ENCODE measurements at regions not wholly inside any gene's neighbourhood (a gene's known extent, or its start where the extent isn't known, plus 50 kb on each side); places are given as distances from the start of the nearest gene placed in this dataset.

GRCh38 chr16:52103791-52104190 is 443.2 kb downstream of the TOX3 start:
- intact Hi-C loops (cut with micrococcal nuclease), result no loop called here
- RAD21 ChIA-PET (ENCODE audit: low non-redundant PET in 1 of 2, low total read pairs in 2 of 2, uncharacterized antibody in 2 of 2, unreplicated experiment in 2 of 2), result no interaction called here

More at GRCh38 chr16:52103791-52104190, 443.2 kb downstream of the TOX3 start:
- H3K9me3 ChIP-seq (ENCODE audit: control insufficient read depth in 1 of 2, insufficient read depth in 1 of 2, low read depth in 1 of 2, low read length in 2 of 2), result peaks cover 3 to 14% of the 10 kb centered on the region in 2 experiments; a peak in 2 of 4 replicates
- no peak overlapping the region for H3K4me3 ChIP-seq (replicated peaks in 1 of 2; ENCODE audit: low read depth in 1 of 2, low read length in 2 of 2)
- H3K36me3 ChIP-seq (ENCODE audit: control insufficient read depth in 1 of 2, insufficient read depth in 2 of 2, low read length in 2 of 2), result no peaks in the 10 kb centered on the region
- H3K4me1 ChIP-seq (ENCODE audit: control insufficient read depth in 1 of 2, insufficient read depth in 2 of 2, low read length in 2 of 2), result no peaks in the 10 kb centered on the region
- no peaks in the 10 kb centered on the region for H3K9me2 ChIP-seq (ENCODE audit: insufficient read depth)
- no peaks in the 10 kb centered on the region for H3K27me3 ChIP-seq (ENCODE audit: insufficient read depth, low read length)
- ChIA-PET CTCF (no interaction called here), POLR2A (no interaction called here)
- H2AFZ ChIP-seq (ENCODE audit: low read depth, low read length, poor library complexity, severe bottlenecking), result no peak overlapping the region
- no peaks in the 10 kb centered on the region for H3K79me2 ChIP-seq (ENCODE audit: insufficient read depth, low read length)
- TF ChIP-seq SP1 (IDR thresholded peaks at IDR 0.05; ENCODE audit: low read depth) (no peak), CEBPB (IDR thresholded peaks at IDR 0.05; ENCODE audit: low read depth) (no peak), REST (IDR thresholded peaks at IDR 0.05; ENCODE audit: low read depth) (no peak), SRF (IDR thresholded peaks at IDR 0.05; ENCODE audit: low read depth) (no peak), TCF7L2 (IDR thresholded peaks at IDR 0.05; ENCODE audit: borderline replicate concordance, extremely low read depth, insufficient read depth, insufficient read length) (no peak), MAX (IDR thresholded peaks at IDR 0.05) (no peak), RAD21 (IDR thresholded peaks at IDR 0.05; ENCODE audit: low read depth) (no peak), EZH2 (IDR thresholded peaks at IDR 0.05) (no peak), POLR2A (IDR thresholded peaks at IDR 0.05; ENCODE audit: borderline replicate concordance, extremely low read depth, insufficient read depth, insufficient read length) (no peak), ATF3 (IDR thresholded peaks at IDR 0.05) (no peak), ZNF274 (IDR thresholded peaks at IDR 0.05; ENCODE audit: low read depth, low read length) (no peak)
- ATAC-seq (no peak), DNase-seq (ENCODE audit: low read depth, low spot score) (no peak)
- H3K4me2 ChIP-seq (ENCODE audit: low read length), result no peak overlapping the region
- no peaks in the 10 kb centered on the region for H4K20me1 ChIP-seq (ENCODE audit: insufficient read depth)
- H3K27ac ChIP-seq (ENCODE audit: low read depth, low read length), result no peak overlapping the region
- no peak overlapping the region for H3K9ac ChIP-seq (ENCODE audit: low read length)
- BruUV-seq (replicated peaks), result no TSS peak
